ENCODE measurements at regions not wholly inside any gene's neighbourhood (a gene's known extent, or its start where the extent isn't known, plus 50 kb on each side); places are given as distances from the start of the nearest gene placed in this dataset.

GRCh38 chr13:75073786-75074185 is 408.2 kb downstream of the TBC1D4 start:
- H3K9me2 ChIP-seq (replicated peaks; ENCODE audit: insufficient read depth, low read length) = no peaks in the 10 kb centered on the region
- no peaks in the 10 kb centered on the region for H3K4me1 ChIP-seq (ENCODE audit: low read length)
- no peaks in the 10 kb centered on the region for H3K36me3 ChIP-seq (replicated peaks; ENCODE audit: insufficient read depth, low read length)
- TF ChIP-seq EZH2phosphoT487 (IDR thresholded peaks at IDR 0.05; ENCODE audit: low read length) = no peak
- TF ChIP-seq EZH2 (optimal IDR thresholded peaks at IDR 0.05; ENCODE audit: low read depth, low read length) = no peak
- no peak for TF ChIP-seq CTCF (IDR thresholded peaks at IDR 0.05; ENCODE audit: low read length)
- H3K27me3 ChIP-seq (replicated peaks; ENCODE audit: insufficient read depth, low read length) = no peaks in the 10 kb centered on the region
- no peak overlapping the region for H3K9ac ChIP-seq (ENCODE audit: low read length)
- no peak overlapping the region for H3K27ac ChIP-seq (ENCODE audit: low read length)
- no peak for DNase-seq
- H4K20me1 ChIP-seq (ENCODE audit: insufficient read depth, low read length) = no peaks in the 10 kb centered on the region
- no peak overlapping the region for H3K4me3 ChIP-seq (ENCODE audit: low read length)
- H3K79me2 ChIP-seq (ENCODE audit: low read length) = no peaks in the 10 kb centered on the region
- H3K4me2 ChIP-seq (ENCODE audit: low read depth, low read length) = no peak overlapping the region
- H3F3A ChIP-seq (ENCODE audit: insufficient read depth, low read length) = no peaks in the 10 kb centered on the region
- no peak overlapping the region for H2AFZ ChIP-seq (ENCODE audit: low read length)
- H3K9me3 ChIP-seq (replicated peaks; ENCODE audit: insufficient read depth, low read length) = no peaks in the 10 kb centered on the region

GRCh38 chr13:75072891-75073290 is 409.1 kb downstream of the TBC1D4 start:
- no peaks in the 10 kb centered on the region for H3K27me3 ChIP-seq (replicated peaks; ENCODE audit: insufficient read depth, low read length)
- no peak for DNase-seq
- H3K9me3 ChIP-seq (replicated peaks; ENCODE audit: insufficient read depth, low read length) = no peaks in the 10 kb centered on the region
- no peak for TF ChIP-seq CTCF (IDR thresholded peaks at IDR 0.05; ENCODE audit: low read length)
- TF ChIP-seq EZH2 (optimal IDR thresholded peaks at IDR 0.05; ENCODE audit: low read depth, low read length) = no peak
- no peak for TF ChIP-seq EZH2phosphoT487 (IDR thresholded peaks at IDR 0.05; ENCODE audit: low read length)
- H3K4me3 ChIP-seq (ENCODE audit: low read length) = no peak overlapping the region
- H3K4me2 ChIP-seq (ENCODE audit: low read depth, low read length) = no peak overlapping the region
- H3F3A ChIP-seq (ENCODE audit: insufficient read depth, low read length) = no peaks in the 10 kb centered on the region
- no peaks in the 10 kb centered on the region for H3K36me3 ChIP-seq (replicated peaks; ENCODE audit: insufficient read depth, low read length)
- H3K9me2 ChIP-seq (replicated peaks; ENCODE audit: insufficient read depth, low read length) = no peaks in the 10 kb centered on the region
- no peaks in the 10 kb centered on the region for H3K79me2 ChIP-seq (ENCODE audit: low read length)
- no peak overlapping the region for H2AFZ ChIP-seq (ENCODE audit: low read length)
- no peak overlapping the region for H3K27ac ChIP-seq (ENCODE audit: low read length)
- no peaks in the 10 kb centered on the region for H3K4me1 ChIP-seq (ENCODE audit: low read length)
- H3K9ac ChIP-seq (ENCODE audit: low read length) = no peak overlapping the region
- no peaks in the 10 kb centered on the region for H4K20me1 ChIP-seq (ENCODE audit: insufficient read depth, low read length)

GRCh38 chr13:75072368-75072767 is 409.6 kb downstream of the TBC1D4 start:
- Histone ChIP-seq H4K20me1 (ENCODE audit: insufficient read depth, low read length) (no peaks in the 10 kb centered on the region), H3K4me3 (ENCODE audit: low read length) (no peak overlapping the region), H3K4me2 (ENCODE audit: low read depth, low read length) (no peak overlapping the region), H3K27ac (ENCODE audit: low read length) (no peak overlapping the region), H2AFZ (ENCODE audit: low read length) (no peak overlapping the region), H3K9ac (ENCODE audit: low read length) (no peak overlapping the region), H3K27me3 (replicated peaks; ENCODE audit: insufficient read depth, low read length) (no peaks in the 10 kb centered on the region), H3K4me1 (ENCODE audit: low read length) (no peaks in the 10 kb centered on the region), H3K9me2 (replicated peaks; ENCODE audit: insufficient read depth, low read length) (no peaks in the 10 kb centered on the region), H3K9me3 (replicated peaks; ENCODE audit: insufficient read depth, low read length) (no peaks in the 10 kb centered on the region), H3K36me3 (replicated peaks; ENCODE audit: insufficient read depth, low read length) (no peaks in the 10 kb centered on the region), H3F3A (ENCODE audit: insufficient read depth, low read length) (no peaks in the 10 kb centered on the region), H3K79me2 (ENCODE audit: low read length) (no peaks in the 10 kb centered on the region)
- no peak for TF ChIP-seq CTCF (IDR thresholded peaks at IDR 0.05; ENCODE audit: low read length)
- no peak for DNase-seq

- Histone ChIP-seq H3K27ac (ENCODE audit: low read length) (no peak overlapping the region), H3K4me2 (ENCODE audit: low read depth, low read length) (no peak overlapping the region), H3K9ac (ENCODE audit: low read length) (no peak overlapping the region), H2AFZ (ENCODE audit: low read length) (no peak overlapping the region), H3K79me2 (ENCODE audit: low read length) (no peaks in the 10 kb centered on the region), H3K27me3 (replicated peaks; ENCODE audit: insufficient read depth, low read length) (no peaks in the 10 kb centered on the region), H3K36me3 (replicated peaks; ENCODE audit: insufficient read depth, low read length) (no peaks in the 10 kb centered on the region), H3K4me3 (ENCODE audit: low read length) (no peak overlapping the region), H3K4me1 (ENCODE audit: low read length) (no peaks in the 10 kb centered on the region), H3K9me2 (replicated peaks; ENCODE audit: insufficient read depth, low read length) (no peaks in the 10 kb centered on the region), H4K20me1 (ENCODE audit: insufficient read depth, low read length) (no peaks in the 10 kb centered on the region), H3K9me3 (replicated peaks; ENCODE audit: insufficient read depth, low read length) (no peaks in the 10 kb centered on the region), H3F3A (ENCODE audit: insufficient read depth, low read length) (no peaks in the 10 kb centered on the region)
- DNase-seq = no peak
- TF ChIP-seq EZH2 (optimal IDR thresholded peaks at IDR 0.05; ENCODE audit: low read depth, low read length) = no peak
- TF ChIP-seq CTCF (IDR thresholded peaks at IDR 0.05; ENCODE audit: low read length) = no peak
- TF ChIP-seq EZH2phosphoT487 (IDR thresholded peaks at IDR 0.05; ENCODE audit: low read length) = no peak
Observed at GRCh38 chr13:75071796-75072195, 410.2 kb downstream of the TBC1D4 start.
